Hepatocyte (in vitro differentiated cells): ENCODE measurements at regions not wholly inside any gene's neighbourhood (a gene's known extent, or its start where the extent isn't known, plus 50 kb on each side); places are given as distances from the start of the nearest gene placed in this dataset.

Source experiments
- DNase-seq: peaks from one replicate; pipeline ENCODE4 v3.0.0-alpha.2; 2016; ENCODE audit warnings: low spot score
- H2AFZ ChIP-seq: fragments of 200-600 bp; sonication (generic); 2 replicates; pipeline ENCODE4 v1.6.0; 2016; ENCODE audit warnings: antibody characterized with exemption, mild to moderate bottlenecking
- H3K27ac ChIP-seq: fragments of 200-600 bp; sonication (generic); 2 replicates; pipeline ENCODE4 v1.5.1; 2016; ENCODE audit warnings: mild to moderate bottlenecking
- H3K27me3 ChIP-seq: fragments of 200-600 bp; sonication (generic); 2 replicates; pipeline ENCODE4 v1.6.1; 2016
- H3K36me3 ChIP-seq: fragments of 200-600 bp; sonication (generic); replicated peaks from 2 replicates; pipeline ENCODE4 v1.5.1; 2016; ENCODE audit warnings: low read depth; ENCODE audit not compliant: insufficient read depth
- H3K4me1 ChIP-seq: fragments of 200-600 bp; sonication (generic); 2 replicates; pipeline ENCODE4 v1.5.1; 2016; ENCODE audit warnings: mild to moderate bottlenecking, moderate library complexity; ENCODE audit not compliant: insufficient read depth
- H3K4me2 ChIP-seq: fragments of 200-600 bp; sonication (generic); 2 replicates; pipeline ENCODE4 v1.6.0; 2016
- H3K4me3 ChIP-seq: fragments of 200-600 bp; sonication (generic); 2 replicates; pipeline ENCODE4 v1.5.1; 2016; ENCODE audit warnings: mild to moderate bottlenecking
- H3K79me2 ChIP-seq: fragments of 200-600 bp; sonication (generic); 2 replicates; pipeline ENCODE4 v1.6.0; 2017; ENCODE audit warnings: mild to moderate bottlenecking
- H3K9me2 ChIP-seq: fragments of 200-600 bp; sonication (generic); replicated peaks from 2 replicates; pipeline ENCODE4 v1.6.0; 2017; ENCODE audit warnings: mild to moderate bottlenecking; ENCODE audit not compliant: insufficient read depth
- H3K9me3 ChIP-seq: fragments of 200-600 bp; sonication (generic); 2 replicates; pipeline ENCODE4 v1.5.1; 2016; ENCODE audit warnings: low read depth, mild to moderate bottlenecking
- H4K20me1 ChIP-seq: fragments of 200-600 bp; sonication (generic); 2 replicates; pipeline ENCODE4 v1.6.0; 2016; ENCODE audit warnings: mild to moderate bottlenecking; ENCODE audit not compliant: insufficient read depth, poor library complexity, severe bottlenecking
- EZH2 ChIP-seq: fragments of 200-600 bp; sonication (generic); IDR thresholded peaks from 2 replicates; pipeline ENCODE4 v1.6.1; 2016; ENCODE audit warnings: antibody characterized with exemption, mild to moderate bottlenecking, borderline replicate concordance
- EZH2phosphoT487 ChIP-seq: fragments of 200-600 bp; sonication (generic); IDR thresholded peaks from one replicate; pipeline ENCODE4 v1.6.1; 2018; ENCODE audit warnings: antibody characterized with exemption, mild to moderate bottlenecking, low read depth, moderate library complexity; ENCODE audit not compliant: unreplicated experiment, severe bottlenecking
- WGBS: methylation state at CpG from one replicate; pipeline ENCODE4 v1.1.6; 2016; ENCODE audit warnings: low lambda C conversion rate; ENCODE audit errors: missing lambda C conversion rate; 5-methylcytosine and 5-hydroxymethylcytosine counted together
- TF ChIP-seq, protein P1 (sequence below): fragments of 200-600 bp; sonication (generic); IDR thresholded peaks from 2 replicates; pipeline ENCODE4 v1.5.1; 2016; ENCODE audit warnings: antibody characterized with exemption, mild to moderate bottlenecking; ENCODE audit not compliant: poor library complexity

DNA sequence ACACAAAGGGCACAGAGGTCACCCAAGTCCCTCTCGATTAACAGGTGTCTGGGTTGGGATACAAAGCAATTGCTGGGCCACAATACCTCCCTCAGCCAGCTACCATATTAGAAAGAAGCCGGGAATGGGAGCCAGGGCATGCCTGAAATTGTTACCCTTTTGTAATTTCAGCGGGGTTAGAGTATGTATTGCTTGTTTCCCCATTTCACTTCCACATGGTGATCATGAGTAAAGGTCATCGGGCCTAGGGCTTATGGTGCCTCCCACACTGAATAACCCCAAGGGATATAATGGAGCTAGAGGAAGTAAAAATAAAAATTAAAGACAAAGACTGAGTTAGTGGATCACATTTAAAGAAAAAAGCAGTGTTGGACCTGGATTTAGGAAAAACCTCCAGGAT, 437.2 kb upstream of the KLHL29 start:
- no peaks in the 10 kb centered on the region for H3K9me3 ChIP-seq
- H3K9me2 ChIP-seq, result no peaks in the 10 kb centered on the region
- WGBS, result 95% methylated on average over 4 of the region's 4 CpGs
- no peak overlapping the region for H3K4me2 ChIP-seq
- no peaks in the 10 kb centered on the region for H4K20me1 ChIP-seq
- no peaks in the 10 kb centered on the region for H3K79me2 ChIP-seq
- DNase-seq, result no peak
- no peak overlapping the region for H3K4me3 ChIP-seq
- no peaks in the 10 kb centered on the region for H3K27me3 ChIP-seq
- TF ChIP-seq, protein P1, sequence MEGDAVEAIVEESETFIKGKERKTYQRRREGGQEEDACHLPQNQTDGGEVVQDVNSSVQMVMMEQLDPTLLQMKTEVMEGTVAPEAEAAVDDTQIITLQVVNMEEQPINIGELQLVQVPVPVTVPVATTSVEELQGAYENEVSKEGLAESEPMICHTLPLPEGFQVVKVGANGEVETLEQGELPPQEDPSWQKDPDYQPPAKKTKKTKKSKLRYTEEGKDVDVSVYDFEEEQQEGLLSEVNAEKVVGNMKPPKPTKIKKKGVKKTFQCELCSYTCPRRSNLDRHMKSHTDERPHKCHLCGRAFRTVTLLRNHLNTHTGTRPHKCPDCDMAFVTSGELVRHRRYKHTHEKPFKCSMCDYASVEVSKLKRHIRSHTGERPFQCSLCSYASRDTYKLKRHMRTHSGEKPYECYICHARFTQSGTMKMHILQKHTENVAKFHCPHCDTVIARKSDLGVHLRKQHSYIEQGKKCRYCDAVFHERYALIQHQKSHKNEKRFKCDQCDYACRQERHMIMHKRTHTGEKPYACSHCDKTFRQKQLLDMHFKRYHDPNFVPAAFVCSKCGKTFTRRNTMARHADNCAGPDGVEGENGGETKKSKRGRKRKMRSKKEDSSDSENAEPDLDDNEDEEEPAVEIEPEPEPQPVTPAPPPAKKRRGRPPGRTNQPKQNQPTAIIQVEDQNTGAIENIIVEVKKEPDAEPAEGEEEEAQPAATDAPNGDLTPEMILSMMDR, result no peak
- no peak for TF ChIP-seq EZH2
- no peak for TF ChIP-seq EZH2phosphoT487
- H3K36me3 ChIP-seq, result no peaks in the 10 kb centered on the region
- no peak overlapping the region for H3K27ac ChIP-seq
- no peak overlapping the region for H2AFZ ChIP-seq
- no peaks in the 10 kb centered on the region for H3K4me1 ChIP-seq

DNA sequence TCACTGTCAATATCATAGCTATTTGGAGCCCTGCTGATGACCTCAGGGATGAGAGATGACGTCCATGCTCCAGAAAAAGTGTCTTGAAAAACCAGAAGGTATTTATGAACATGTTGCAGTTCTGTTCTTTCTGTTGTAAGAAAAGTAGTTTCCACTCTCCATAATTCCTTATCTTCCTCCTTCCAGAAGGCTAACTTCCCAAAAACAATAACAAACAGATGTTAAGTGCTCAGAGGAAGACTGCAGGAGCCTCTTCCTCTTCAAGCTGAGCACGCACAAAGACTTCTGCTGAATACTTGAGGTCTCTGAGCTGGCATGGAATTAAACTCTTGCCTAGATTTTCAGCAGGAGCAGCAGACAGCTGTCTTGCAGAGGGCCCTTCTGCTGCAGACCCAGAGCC, 434.5 kb upstream of the KLHL29 start:
- WGBS, result 52% methylated on average over 2 of the region's 2 CpGs
- H3K27ac ChIP-seq, result no peak overlapping the region
- H3K36me3 ChIP-seq, result no peaks in the 10 kb centered on the region
- no peaks in the 10 kb centered on the region for H4K20me1 ChIP-seq
- no peak overlapping the region for H3K4me2 ChIP-seq
- no peak for TF ChIP-seq EZH2
- TF ChIP-seq, protein P1, result no peak
- no peak for TF ChIP-seq EZH2phosphoT487
- no peaks in the 10 kb centered on the region for H3K27me3 ChIP-seq
- no peaks in the 10 kb centered on the region for H3K79me2 ChIP-seq
- H3K9me2 ChIP-seq, result no peaks in the 10 kb centered on the region
- no peaks in the 10 kb centered on the region for H3K9me3 ChIP-seq
- H2AFZ ChIP-seq, result no peak overlapping the region
- no peak overlapping the region for H3K4me3 ChIP-seq
- no peak for DNase-seq
- H3K4me1 ChIP-seq, result no peaks in the 10 kb centered on the region

DNA sequence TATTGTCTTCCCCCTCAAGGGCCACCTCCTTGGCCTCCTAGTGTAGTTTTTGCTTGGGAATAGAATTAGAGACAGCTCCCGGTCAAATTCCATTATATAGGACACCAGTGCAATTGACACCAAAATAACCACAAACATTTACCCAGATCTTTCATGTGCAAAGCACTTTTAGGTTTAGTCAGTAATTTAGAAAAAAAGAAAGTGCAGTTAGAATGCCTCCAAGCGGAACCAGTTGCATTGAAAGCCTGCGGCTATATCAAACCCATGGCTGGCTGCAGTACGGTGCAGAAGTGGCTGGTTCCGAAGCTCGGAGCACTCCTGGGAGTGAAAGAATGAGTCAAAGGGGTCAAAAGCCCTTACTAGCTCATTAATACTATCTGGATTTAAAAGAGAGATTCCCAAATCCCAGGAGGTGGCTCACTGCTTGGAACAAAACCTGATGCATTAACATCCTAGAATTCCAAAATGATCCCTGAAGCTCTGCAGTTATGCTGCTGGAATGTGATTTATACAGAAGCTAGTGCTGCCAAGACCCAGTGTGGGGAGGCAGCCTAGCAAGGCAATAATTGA, 432.2 kb upstream of the KLHL29 start:
- Histone ChIP-seq H3K79me2 (no peaks in the 10 kb centered on the region), H3K4me2 (no peak overlapping the region), H3K27me3 (no peaks in the 10 kb centered on the region), H3K9me3 (no peaks in the 10 kb centered on the region), H3K4me1 (no peaks in the 10 kb centered on the region), H3K36me3 (no peaks in the 10 kb centered on the region), H4K20me1 (no peaks in the 10 kb centered on the region), H3K4me3 (no peak overlapping the region), H3K27ac (no peak overlapping the region), H3K9me2 (no peaks in the 10 kb centered on the region), H2AFZ (no peak overlapping the region)
- no peak for DNase-seq
- 64% methylated on average over 6 of the region's 6 CpGs for WGBS
- TF ChIP-seq EZH2phosphoT487 (no peak), EZH2 (no peak)
- TF ChIP-seq, protein P1, result no peak

DNA sequence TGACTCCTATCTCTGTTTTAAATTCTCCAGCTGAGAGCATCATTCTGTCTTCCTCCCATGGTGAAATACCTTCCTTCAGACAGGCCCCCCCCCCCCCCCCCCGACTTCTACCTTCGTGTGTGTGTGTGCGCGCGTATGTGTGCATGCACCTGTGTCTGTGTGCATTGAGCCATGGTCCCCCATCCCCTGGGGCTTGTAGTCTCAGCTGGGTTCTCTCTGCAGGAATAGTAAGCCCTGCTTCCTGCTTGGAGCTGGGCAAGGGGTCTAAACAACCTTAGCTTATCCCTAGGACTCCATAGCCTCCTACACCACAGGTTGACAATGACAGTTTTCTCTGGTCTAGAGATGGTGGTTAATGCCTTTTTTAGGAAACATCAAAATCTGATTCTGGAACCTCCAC, 427.5 kb upstream of the KLHL29 start:
- no peaks in the 10 kb centered on the region for H3K36me3 ChIP-seq
- no peaks in the 10 kb centered on the region for H4K20me1 ChIP-seq
- no peaks in the 10 kb centered on the region for H3K27me3 ChIP-seq
- no peaks in the 10 kb centered on the region for H3K4me1 ChIP-seq
- H3K4me3 ChIP-seq, result no peak overlapping the region
- H2AFZ ChIP-seq, result no peak overlapping the region
- no peaks in the 10 kb centered on the region for H3K9me3 ChIP-seq
- no peak for TF ChIP-seq EZH2
- no peak for TF ChIP-seq EZH2phosphoT487
- TF ChIP-seq, protein P1, result no peak
- no peaks in the 10 kb centered on the region for H3K9me2 ChIP-seq
- no CpG with 5 or more reads among the region's 5 CpGs for WGBS
- DNase-seq, result no peak
- no peak overlapping the region for H3K27ac ChIP-seq
- H3K79me2 ChIP-seq, result no peaks in the 10 kb centered on the region
- H3K4me2 ChIP-seq, result no peak overlapping the region
